ENCODE measurements at regions not wholly inside any gene's neighbourhood (a gene's known extent, or its start where the extent isn't known, plus 50 kb on each side); places are given as distances from the start of the nearest gene placed in this dataset.

- H3K4me1 ChIP-seq (ENCODE audit: insufficient read depth, low read length) = no peaks in the 10 kb centered on the region
- Mint-ChIP-seq H3K36me3 (ENCODE audit: insufficient read depth in 1 of 3, low read depth in 3 of 3) (no peaks in the 10 kb centered on the region; a peak in 2 of 7 replicates), H3K27me3 (ENCODE audit: low read depth) (peaks cover 8% of the 10 kb centered on the region), H3K4me3 (no peak overlapping the region), H3K4me1 (no peaks in the 10 kb centered on the region), H3K9me3 (peaks cover 11 to 42% of the 10 kb centered on the region in 2 experiments), H3K27ac (no peak overlapping the region)
- DNase-seq = no peak
- no peak overlapping the region for H2BK20ac ChIP-seq (ENCODE audit: low read depth, low read length, poor library complexity, severe bottlenecking)
- H4K20me1 ChIP-seq (ENCODE audit: control insufficient read depth, insufficient read depth, insufficient read length) = no peaks in the 10 kb centered on the region
- no peak overlapping the region for H4K91ac ChIP-seq (ENCODE audit: insufficient read length, low read depth, low read length)
- H3T11ph ChIP-seq (ENCODE audit: low read length) = no peak overlapping the region
- no peak overlapping the region for H2BK5ac ChIP-seq (ENCODE audit: insufficient read length, low read length)
- no peak overlapping the region for H2AK5ac ChIP-seq (ENCODE audit: insufficient read length, low read length)
- H3K4me2 ChIP-seq (ENCODE audit: insufficient read depth, insufficient read length, low read length) = no peak overlapping the region
- H2AFZ ChIP-seq (ENCODE audit: low read length) = no peak overlapping the region
- WGBS (ENCODE audit: extremely low coverage, insufficient read length, low lambda C conversion rate) = no CpG with 5 or more reads among the region's 2 CpGs
- H2BK120ac ChIP-seq (ENCODE audit: low read depth, low read length, poor library complexity, severe bottlenecking) = no peak overlapping the region
- TF ChIP-seq CTCF (conservative IDR thresholded peaks at IDR 0.05) = no peak
- no peak overlapping the region for H2BK12ac ChIP-seq (ENCODE audit: insufficient read length, low read depth, low read length)
- no peak overlapping the region for H3K56ac ChIP-seq (ENCODE audit: insufficient read length, low read depth, low read length)
- no peak overlapping the region for H3K18ac ChIP-seq (ENCODE audit: insufficient read length, low read depth, low read length)
- no peak overlapping the region for H3K4ac ChIP-seq (ENCODE audit: low read depth, low read length)
- H2BK15ac ChIP-seq (ENCODE audit: low read depth, low read length) = no peak overlapping the region
- H3K27me3 ChIP-seq (ENCODE audit: insufficient read depth, low read length) = no peaks in the 10 kb centered on the region
- H3K23ac ChIP-seq (ENCODE audit: insufficient read length, low read depth, low read length) = no peak overlapping the region
- H3K79me1 ChIP-seq (ENCODE audit: insufficient read depth, low read depth, low read length, poor library complexity, severe bottlenecking) = no peaks in the 10 kb centered on the region
- H3K9ac ChIP-seq (ENCODE audit: extremely low read depth, insufficient read length, low read length) = no peak overlapping the region
- H3K9me3 ChIP-seq (ENCODE audit: control insufficient read depth, low read depth, low read length) = no peaks in the 10 kb centered on the region
- no peaks in the 10 kb centered on the region for H3K79me2 ChIP-seq (ENCODE audit: insufficient read depth, low read length)
- no peaks in the 10 kb centered on the region for H3K23me2 ChIP-seq (ENCODE audit: insufficient read length, low read depth, low read length, poor library complexity, severe bottlenecking)
- H4K8ac ChIP-seq (replicated peaks; ENCODE audit: insufficient read length, low read depth, low read length) = no peak overlapping the region
- H3K27ac ChIP-seq (ENCODE audit: insufficient read length, low read depth, low read length) = no peak overlapping the region
- no peak overlapping the region for H4K5ac ChIP-seq (ENCODE audit: insufficient read length, low read depth, low read length)
- H3K14ac ChIP-seq (ENCODE audit: insufficient read depth, low read length) = no peak overlapping the region
Measured at GRCh38 chr6:159512571-159512970, 180.5 kb downstream of the SOD2 start.

All from H9 (cell line).